ENCODE measurements at regions not wholly inside any gene's neighbourhood (a gene's known extent, or its start where the extent isn't known, plus 50 kb on each side); places are given as distances from the start of the nearest gene placed in this dataset.

- Histone ChIP-seq H3K9me2 (replicated peaks; ENCODE audit: insufficient read depth, low read length) (no peaks in the 10 kb centered on the region), H3K27me3 (ENCODE audit: low read length) (no peaks in the 10 kb centered on the region), H2AFZ (ENCODE audit: low read length) (no peak overlapping the region), H3K4me1 (ENCODE audit: low read length) (no peaks in the 10 kb centered on the region), H3K9ac (ENCODE audit: low read length) (no peak overlapping the region), H3K27ac (ENCODE audit: low read length) (no peak overlapping the region), H3K9me3 (ENCODE audit: low read length) (peaks cover 30% of the 10 kb centered on the region), H3K36me3 (ENCODE audit: insufficient read depth, low read length) (no peaks in the 10 kb centered on the region), H4K20me1 (ENCODE audit: insufficient read depth, low read depth, low read length) (no peaks in the 10 kb centered on the region), H3K4me3 (ENCODE audit: low read length) (no peak overlapping the region), H3K4me2 (ENCODE audit: low read depth, low read length, poor library complexity, severe bottlenecking) (no peak overlapping the region), H3K79me2 (ENCODE audit: low read length) (no peaks in the 10 kb centered on the region)
- no peak for DNase-seq
These were observed 275.2 kb upstream of the DMAC1 start for GRCh38 chr9:8074713-8075286.

DNA sequence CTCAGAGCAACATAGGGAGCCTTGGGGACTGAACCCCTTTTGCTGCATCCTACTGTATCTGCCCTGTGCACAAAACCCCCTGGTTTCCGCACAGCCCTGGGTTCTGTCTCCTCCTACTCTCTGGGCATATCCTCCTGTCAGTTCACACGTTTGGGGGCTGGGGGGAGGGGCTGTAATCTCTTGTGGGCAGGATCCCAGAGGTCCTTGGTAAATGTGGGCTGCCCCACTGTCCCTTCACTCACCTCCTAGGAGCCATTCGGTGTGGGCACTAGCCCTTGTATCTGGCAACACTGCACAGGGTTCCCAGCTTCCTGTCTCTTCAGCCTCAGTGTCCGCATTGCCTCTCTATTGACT lies 271.8 kb upstream of the DMAC1 start:
- Histone ChIP-seq H3K9me2 (replicated peaks; ENCODE audit: insufficient read depth, low read length) (no peaks in the 10 kb centered on the region), H3K36me3 (ENCODE audit: insufficient read depth, low read length) (no peaks in the 10 kb centered on the region), H3K27me3 (ENCODE audit: low read length) (no peaks in the 10 kb centered on the region), H3K4me2 (ENCODE audit: low read depth, low read length, poor library complexity, severe bottlenecking) (no peak overlapping the region), H2AFZ (ENCODE audit: low read length) (no peak overlapping the region), H3K27ac (ENCODE audit: low read length) (no peak overlapping the region), H3K79me2 (ENCODE audit: low read length) (no peaks in the 10 kb centered on the region), H3K9me3 (ENCODE audit: low read length) (peaks cover 12% of the 10 kb centered on the region), H3K4me1 (ENCODE audit: low read length) (no peaks in the 10 kb centered on the region), H3K4me3 (ENCODE audit: low read length) (no peak overlapping the region), H3K9ac (ENCODE audit: low read length) (no peak overlapping the region), H4K20me1 (ENCODE audit: insufficient read depth, low read depth, low read length) (no peaks in the 10 kb centered on the region)
- DNase-seq: no peak

GRCh38 chr9:8070779-8071444 lies 271.3 kb upstream of the DMAC1 start:
- Histone ChIP-seq H3K9me3 (ENCODE audit: low read length) (peaks cover 9% of the 10 kb centered on the region), H3K4me2 (ENCODE audit: low read depth, low read length, poor library complexity, severe bottlenecking) (no peak overlapping the region), H3K27ac (ENCODE audit: low read length) (no peak overlapping the region), H4K20me1 (ENCODE audit: insufficient read depth, low read depth, low read length) (no peaks in the 10 kb centered on the region), H3K36me3 (ENCODE audit: insufficient read depth, low read length) (no peaks in the 10 kb centered on the region), H3K27me3 (ENCODE audit: low read length) (no peaks in the 10 kb centered on the region), H3K4me1 (ENCODE audit: low read length) (no peaks in the 10 kb centered on the region), H3K79me2 (ENCODE audit: low read length) (no peaks in the 10 kb centered on the region), H2AFZ (ENCODE audit: low read length) (no peak overlapping the region), H3K9me2 (replicated peaks; ENCODE audit: insufficient read depth, low read length) (no peaks in the 10 kb centered on the region), H3K9ac (ENCODE audit: low read length) (no peak overlapping the region), H3K4me3 (ENCODE audit: low read length) (no peak overlapping the region)
- no peak for DNase-seq

- Histone ChIP-seq H2AFZ (ENCODE audit: low read length) (no peak overlapping the region), H3K9me3 (ENCODE audit: low read length) (peaks cover 34% of the 10 kb centered on the region), H3K4me1 (ENCODE audit: low read length) (no peaks in the 10 kb centered on the region), H3K79me2 (ENCODE audit: low read length) (no peaks in the 10 kb centered on the region), H3K4me2 (ENCODE audit: low read depth, low read length, poor library complexity, severe bottlenecking) (no peak overlapping the region), H3K27ac (ENCODE audit: low read length) (no peak overlapping the region), H4K20me1 (ENCODE audit: insufficient read depth, low read depth, low read length) (no peaks in the 10 kb centered on the region), H3K9me2 (replicated peaks; ENCODE audit: insufficient read depth, low read length) (no peaks in the 10 kb centered on the region), H3K27me3 (ENCODE audit: low read length) (no peaks in the 10 kb centered on the region), H3K9ac (ENCODE audit: low read length) (no peak overlapping the region), H3K4me3 (ENCODE audit: low read length) (no peak overlapping the region), H3K36me3 (ENCODE audit: insufficient read depth, low read length) (no peaks in the 10 kb centered on the region)
- DNase-seq: no peak
These were observed 262.9 kb upstream of the DMAC1 start for GRCh38 chr9:8062459-8062858.

DNA sequence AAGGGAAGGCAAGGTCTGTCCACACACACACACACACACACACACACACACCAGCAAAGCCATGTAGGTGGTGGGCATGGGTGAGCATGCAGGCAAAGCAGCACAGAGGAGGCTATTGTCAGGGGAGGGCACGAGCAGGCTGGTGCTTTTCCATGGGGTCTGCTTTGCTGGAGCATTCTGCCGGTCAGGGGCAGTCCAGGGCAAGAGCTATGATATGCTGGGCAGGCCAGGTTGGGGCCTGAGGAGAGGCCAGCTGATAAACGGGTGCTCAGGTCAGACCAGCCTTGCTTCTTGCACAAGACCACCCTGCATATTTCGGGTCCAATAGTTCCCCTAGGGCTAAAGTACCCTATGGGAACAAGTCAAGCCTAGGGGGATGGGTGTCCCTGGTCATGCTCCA lies 253.9 kb upstream of the DMAC1 start:
- H3K9ac ChIP-seq (ENCODE audit: low read length): no peak overlapping the region
- H3K27ac ChIP-seq (ENCODE audit: low read length): no peak overlapping the region
- H3K36me3 ChIP-seq (ENCODE audit: insufficient read depth, low read length): no peaks in the 10 kb centered on the region
- H3K79me2 ChIP-seq (ENCODE audit: low read length): no peaks in the 10 kb centered on the region
- no peak overlapping the region for H3K4me2 ChIP-seq (ENCODE audit: low read depth, low read length, poor library complexity, severe bottlenecking)
- H4K20me1 ChIP-seq (ENCODE audit: insufficient read depth, low read depth, low read length): no peaks in the 10 kb centered on the region
- no peak overlapping the region for H3K4me3 ChIP-seq (ENCODE audit: low read length)
- no peak for DNase-seq
- no peaks in the 10 kb centered on the region for H3K4me1 ChIP-seq (ENCODE audit: low read length)
- H3K9me2 ChIP-seq (replicated peaks; ENCODE audit: insufficient read depth, low read length): no peaks in the 10 kb centered on the region
- H3K9me3 ChIP-seq (ENCODE audit: low read length): peaks cover 8% of the 10 kb centered on the region
- H2AFZ ChIP-seq (ENCODE audit: low read length): no peak overlapping the region
- H3K27me3 ChIP-seq (ENCODE audit: low read length): no peaks in the 10 kb centered on the region

- H3K9me3 ChIP-seq (ENCODE audit: low read length): peaks cover 7% of the 10 kb centered on the region; the same call in 1 of the 2 replicates
These were observed 253.4 kb upstream of the DMAC1 start for GRCh38 chr9:8052991-8053390.

DNA sequence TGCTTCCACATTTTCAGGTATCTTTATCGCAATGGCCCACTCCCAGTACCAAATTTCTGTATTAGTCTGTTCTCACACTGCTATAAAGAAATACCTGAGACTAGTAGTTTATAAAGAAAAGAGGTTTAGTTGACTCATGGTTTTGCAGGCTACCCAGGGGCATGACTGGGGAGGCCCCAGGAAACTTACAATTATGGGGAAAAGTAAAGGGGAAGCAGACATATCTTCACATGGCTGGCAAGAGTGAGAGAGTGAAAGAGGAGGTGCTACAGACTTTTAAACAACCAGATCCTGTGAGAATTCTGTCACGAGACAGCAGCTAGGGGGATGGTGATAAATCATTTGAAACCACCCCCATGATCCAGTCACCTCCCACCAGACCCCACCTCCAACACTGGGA lies 238.2 kb upstream of the DMAC1 start:
- Histone ChIP-seq H3K9me2 (replicated peaks; ENCODE audit: insufficient read depth, low read length) (no peaks in the 10 kb centered on the region), H3K79me2 (ENCODE audit: low read length) (no peaks in the 10 kb centered on the region), H3K4me2 (ENCODE audit: low read depth, low read length, poor library complexity, severe bottlenecking) (no peak overlapping the region)

More at GRCh38 chr9:8052991-8053390, 253.4 kb upstream of the DMAC1 start:
- DNase-seq: no peak
- no peaks in the 10 kb centered on the region for H3K27me3 ChIP-seq (ENCODE audit: low read length)
- H3K9ac ChIP-seq (ENCODE audit: low read length): no peak overlapping the region
- no peaks in the 10 kb centered on the region for H3K9me2 ChIP-seq (replicated peaks; ENCODE audit: insufficient read depth, low read length)
- no peak overlapping the region for H3K27ac ChIP-seq (ENCODE audit: low read length)
- no peaks in the 10 kb centered on the region for H3K4me1 ChIP-seq (ENCODE audit: low read length)
- no peaks in the 10 kb centered on the region for H4K20me1 ChIP-seq (ENCODE audit: insufficient read depth, low read depth, low read length)
- no peak overlapping the region for H3K4me2 ChIP-seq (ENCODE audit: low read depth, low read length, poor library complexity, severe bottlenecking)
- no peaks in the 10 kb centered on the region for H3K79me2 ChIP-seq (ENCODE audit: low read length)
- no peak overlapping the region for H3K4me3 ChIP-seq (ENCODE audit: low read length)
- H2AFZ ChIP-seq (ENCODE audit: low read length): no peak overlapping the region
- H3K36me3 ChIP-seq (ENCODE audit: insufficient read depth, low read length): no peaks in the 10 kb centered on the region

DNA sequence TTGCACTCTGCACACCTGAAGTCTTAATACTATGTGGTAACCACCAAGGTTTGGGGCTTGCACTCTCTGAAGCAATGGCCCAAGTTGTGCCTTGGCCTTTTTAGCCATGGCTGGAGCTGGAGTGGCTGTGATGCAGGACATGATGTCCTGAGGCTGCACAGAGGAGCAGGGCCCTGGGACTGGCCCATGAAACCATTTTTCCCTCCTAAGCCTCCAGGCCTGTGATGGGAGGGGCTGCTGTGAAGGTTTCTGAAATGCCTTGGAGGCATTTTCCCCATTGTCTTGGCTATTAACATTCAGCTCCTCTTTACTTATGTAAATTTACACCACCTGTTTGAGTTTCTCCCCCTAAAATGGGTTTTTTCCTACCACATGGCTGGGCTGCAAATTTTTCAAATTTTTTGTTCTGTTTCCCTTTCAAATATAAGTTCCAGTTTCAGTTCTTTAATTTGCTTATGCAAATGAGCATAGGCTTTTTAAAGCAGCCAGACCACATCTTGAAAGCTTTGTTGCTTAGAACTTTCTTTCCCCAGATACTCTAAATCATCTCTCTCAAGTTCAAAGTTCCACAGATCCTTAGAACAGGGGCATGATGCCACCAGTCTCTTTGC lies 237.4 kb upstream of the DMAC1 start:
- no peaks in the 10 kb centered on the region for H4K20me1 ChIP-seq (ENCODE audit: insufficient read depth, low read depth, low read length)
- no peak overlapping the region for H3K4me3 ChIP-seq (ENCODE audit: low read length)
- no peak overlapping the region for H3K4me2 ChIP-seq (ENCODE audit: low read depth, low read length, poor library complexity, severe bottlenecking)
- no peak overlapping the region for H3K9ac ChIP-seq (ENCODE audit: low read length)
- no peak overlapping the region for H2AFZ ChIP-seq (ENCODE audit: low read length)
- no peaks in the 10 kb centered on the region for H3K79me2 ChIP-seq (ENCODE audit: low read length)
- no peak for DNase-seq
- no peak overlapping the region for H3K27ac ChIP-seq (ENCODE audit: low read length)
- H3K36me3 ChIP-seq (ENCODE audit: insufficient read depth, low read length): no peaks in the 10 kb centered on the region
- H3K4me1 ChIP-seq (ENCODE audit: low read length): no peaks in the 10 kb centered on the region
- no peaks in the 10 kb centered on the region for H3K9me2 ChIP-seq (replicated peaks; ENCODE audit: insufficient read depth, low read length)
- H3K27me3 ChIP-seq (ENCODE audit: low read length): no peaks in the 10 kb centered on the region
- peaks cover 13% of the 10 kb centered on the region for H3K9me3 ChIP-seq (ENCODE audit: low read length)

More for the DNA sequence above, 238.2 kb upstream of the DMAC1 start:
- Histone ChIP-seq H3K27me3 (ENCODE audit: low read length) (no peaks in the 10 kb centered on the region), H3K9me3 (ENCODE audit: low read length) (peaks cover 13% of the 10 kb centered on the region), H3K27ac (ENCODE audit: low read length) (no peak overlapping the region), H3K4me3 (ENCODE audit: low read length) (no peak overlapping the region), H3K9ac (ENCODE audit: low read length) (no peak overlapping the region), H2AFZ (ENCODE audit: low read length) (no peak overlapping the region), H3K36me3 (ENCODE audit: insufficient read depth, low read length) (no peaks in the 10 kb centered on the region), H3K4me1 (ENCODE audit: low read length) (no peaks in the 10 kb centered on the region), H4K20me1 (ENCODE audit: insufficient read depth, low read depth, low read length) (no peaks in the 10 kb centered on the region)
- no peak for DNase-seq

Measured in Karpas-422 (cell line).